ENCODE measurements at regions not wholly inside any gene's neighbourhood (a gene's known extent, or its start where the extent isn't known, plus 50 kb on each side); places are given as distances from the start of the nearest gene placed in this dataset.

GRCh38 chr9:134967547-134967930 is 49.8 kb upstream of the FCN1 start:
- peak; percentile 30 for DNase-seq (ENCODE audit: low spot score)

- DNase-seq (ENCODE audit: low spot score) = peak; percentile 71
These were observed 50.5 kb upstream of the FCN1 start for GRCh38 chr9:134968011-134968822.

GRCh38 chr9:134968823-134969090 is 51.0 kb upstream of the FCN1 start:
- DNase-seq (ENCODE audit: low spot score) = no peak

GRCh38 chr9:134969156-134970045 is 51.7 kb upstream of the FCN1 start:
- DNase-seq (ENCODE audit: low spot score) = peak; percentile 68

GRCh38 chr9:134970198-134970597 is 52.5 kb upstream of the FCN1 start:
- DNase-seq (ENCODE audit: low spot score) = no peak

- DNase-seq (ENCODE audit: low spot score) = peak; percentile 51
These were observed 53.0 kb upstream of the FCN1 start for GRCh38 chr9:134970719-134971118.

GRCh38 chr9:134971196-134971595 is 53.5 kb upstream of the FCN1 start:
- peak; percentile 75 for DNase-seq (ENCODE audit: low spot score)

- peak; percentile 16 for DNase-seq (ENCODE audit: low spot score)
These were observed 54.0 kb upstream of the FCN1 start for GRCh38 chr9:134971696-134972095.

GRCh38 chr9:134972140-134972539 is 54.4 kb upstream of the FCN1 start:
- peak; percentile 47 for DNase-seq (ENCODE audit: low spot score)

- DNase-seq (ENCODE audit: low spot score) = no peak
These were observed 57.5 kb upstream of the FCN1 start for GRCh38 chr9:134975253-134975652.

GRCh38 chr9:134976403-134976802 is 58.7 kb upstream of the FCN1 start:
- DNase-seq (ENCODE audit: low spot score) = no peak

GRCh38 chr9:134978272-134978671 is 60.6 kb upstream of the FCN1 start:
- DNase-seq (ENCODE audit: low spot score) = peak; percentile 22

GRCh38 chr9:134980516-134980915 is 62.8 kb upstream of the FCN1 start:
- DNase-seq (ENCODE audit: low spot score) = peak; percentile 55

- DNase-seq (ENCODE audit: low spot score) = peak; percentile 81
These were observed 63.3 kb upstream of the FCN1 start for GRCh38 chr9:134980991-134981390.

- peak; percentile 11 for DNase-seq (ENCODE audit: low spot score)
These were observed 64.1 kb upstream of the FCN1 start for GRCh38 chr9:134981829-134982228.

- DNase-seq (ENCODE audit: low spot score) = peak; percentile 41
These were observed 64.6 kb upstream of the FCN1 start for GRCh38 chr9:134982311-134982710.

- peak; percentile 75 for DNase-seq (ENCODE audit: low spot score)
These were observed 65.4 kb upstream of the FCN1 start for GRCh38 chr9:134983074-134983473.

GRCh38 chr9:134983506-134984371 is 66.0 kb upstream of the FCN1 start:
- peak; percentile 53 for DNase-seq (ENCODE audit: low spot score)

GRCh38 chr9:134984372-134985265 is 66.9 kb upstream of the FCN1 start:
- DNase-seq (ENCODE audit: low spot score) = peak; percentile 82

- peak; percentile 49 for DNase-seq (ENCODE audit: low spot score)
These were observed 67.7 kb upstream of the FCN1 start for GRCh38 chr9:134985451-134985850.

- peak; percentile 33 for DNase-seq (ENCODE audit: low spot score)
These were observed 69.2 kb upstream of the FCN1 start for GRCh38 chr9:134986957-134987356.

Data from mesenteric fat pad (tissue), 1 donor.